ENCODE measurements at regions not wholly inside any gene's neighbourhood (a gene's known extent, or its start where the extent isn't known, plus 50 kb on each side); places are given as distances from the start of the nearest gene placed in this dataset.

- DNase-seq (ENCODE audit: low read depth) = no peak
- TF ChIP-seq CTCF (conservative IDR thresholded peaks at IDR 0.05; ENCODE audit: low read depth, low read length) = no peak
These were observed 445.7 kb upstream of the SYT1 start for GRCh38 chr12:78418919-78419318.

GRCh38 chr12:78419513-78419912 is 445.1 kb upstream of the SYT1 start:
- H3K4me3 ChIP-seq (ENCODE audit: low read length) = no peak overlapping the region
- no peak for TF ChIP-seq CTCF (conservative IDR thresholded peaks at IDR 0.05; ENCODE audit: low read depth, low read length)
- no peak for DNase-seq (ENCODE audit: low read depth)

More at GRCh38 chr12:78418919-78419318, 445.7 kb upstream of the SYT1 start:
- no peak overlapping the region for H3K4me3 ChIP-seq (ENCODE audit: low read length)

- DNase-seq (ENCODE audit: low read depth) = no peak
- H3K4me3 ChIP-seq (ENCODE audit: low read length) = no peak overlapping the region
- no peak for TF ChIP-seq CTCF (conservative IDR thresholded peaks at IDR 0.05; ENCODE audit: low read depth, low read length)
These were observed 443.6 kb upstream of the SYT1 start for GRCh38 chr12:78420991-78421390.

GRCh38 chr12:78430551-78430950 is 434.0 kb upstream of the SYT1 start:
- no peak for DNase-seq (ENCODE audit: low read depth)
- no peak overlapping the region for H3K4me3 ChIP-seq (ENCODE audit: low read length)
- no peak for TF ChIP-seq CTCF (conservative IDR thresholded peaks at IDR 0.05; ENCODE audit: low read depth, low read length)

- no peak for TF ChIP-seq CTCF (conservative IDR thresholded peaks at IDR 0.05; ENCODE audit: low read depth, low read length)
- DNase-seq (ENCODE audit: low read depth) = no peak
- H3K4me3 ChIP-seq (ENCODE audit: low read length) = no peak overlapping the region
These were observed 432.6 kb upstream of the SYT1 start for GRCh38 chr12:78431931-78432330.

DNA sequence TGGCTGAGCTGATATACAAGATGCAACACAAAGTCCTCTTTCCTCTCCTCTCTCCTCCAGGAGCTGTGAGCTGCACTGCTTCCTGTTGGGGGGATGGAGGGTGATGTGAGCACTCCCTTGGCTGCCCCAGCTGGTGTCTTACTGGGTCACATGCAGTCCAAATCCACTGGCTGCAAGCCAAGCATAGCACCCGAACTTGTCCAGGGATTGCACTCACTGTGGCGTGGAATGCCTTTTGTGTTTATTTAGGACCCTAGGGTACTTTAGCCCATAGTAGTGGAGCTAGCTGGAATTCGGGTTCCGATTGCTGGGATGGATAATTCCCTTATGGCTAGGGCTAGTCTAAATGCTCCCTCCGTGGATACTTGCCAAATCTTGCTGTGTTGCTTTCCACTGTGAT is 424.9 kb upstream of the SYT1 start:
- no peak overlapping the region for H3K4me3 ChIP-seq (ENCODE audit: low read length)
- DNase-seq (ENCODE audit: low read depth) = no peak
- TF ChIP-seq CTCF (conservative IDR thresholded peaks at IDR 0.05; ENCODE audit: low read depth, low read length) = no peak

- no peak overlapping the region for H3K4me3 ChIP-seq (ENCODE audit: low read length)
- TF ChIP-seq CTCF (conservative IDR thresholded peaks at IDR 0.05; ENCODE audit: low read depth, low read length) = no peak
- no peak for DNase-seq (ENCODE audit: low read depth)
These were observed 422.7 kb upstream of the SYT1 start for GRCh38 chr12:78441737-78442453.
